ENCODE measurements at regions not wholly inside any gene's neighbourhood (a gene's known extent, or its start where the extent isn't known, plus 50 kb on each side); places are given as distances from the start of the nearest gene placed in this dataset.

DNA sequence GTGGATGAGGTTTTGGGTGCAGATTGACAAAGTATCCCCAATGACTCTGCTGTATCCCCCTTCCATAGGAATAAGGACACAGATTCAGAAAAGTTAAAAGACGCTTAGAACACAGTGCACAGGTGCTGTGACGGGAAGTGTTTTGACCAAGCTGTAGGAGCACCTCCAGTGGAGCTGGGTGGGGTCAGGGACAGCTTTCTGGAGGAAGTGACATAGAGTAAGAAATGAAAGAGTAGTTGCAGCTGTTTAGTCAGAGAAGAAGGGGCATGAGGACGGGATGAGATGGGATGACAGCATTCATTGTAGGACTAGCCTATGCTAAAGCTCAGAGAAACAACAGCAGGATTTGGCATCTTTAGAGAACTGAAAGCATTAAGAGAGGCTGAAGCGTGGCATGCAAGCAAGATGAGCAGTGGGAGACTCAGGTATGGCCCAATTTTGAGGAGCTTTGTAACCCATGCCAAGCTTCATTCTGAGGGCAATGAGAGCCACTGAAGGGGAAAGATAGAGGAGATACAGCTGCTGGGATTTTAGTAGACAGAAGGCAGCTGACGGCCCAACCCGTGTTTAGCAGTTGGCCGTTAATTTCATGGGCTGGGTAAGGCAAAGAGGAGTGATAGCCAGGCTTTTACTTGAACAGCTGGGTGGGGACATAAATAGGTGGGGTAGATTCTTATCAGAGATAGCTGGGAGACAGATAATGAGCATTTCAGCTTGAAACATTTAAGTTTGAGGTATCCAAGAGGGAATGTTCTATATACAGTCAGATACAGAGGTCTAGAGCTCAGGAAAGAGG is 131.8 kb upstream of the KRAS start:
- no peaks in the 10 kb centered on the region for H3K36me3 ChIP-seq
- H3K4me1 ChIP-seq = peaks cover 12% of the 10 kb centered on the region
- intact Hi-C loops (cut with micrococcal nuclease) = no loop called here
- H3K27ac ChIP-seq (replicated peaks) = no peak overlapping the region
- no peak overlapping the region for H3K4me3 ChIP-seq
- TF ChIP-seq, protein P1, sequence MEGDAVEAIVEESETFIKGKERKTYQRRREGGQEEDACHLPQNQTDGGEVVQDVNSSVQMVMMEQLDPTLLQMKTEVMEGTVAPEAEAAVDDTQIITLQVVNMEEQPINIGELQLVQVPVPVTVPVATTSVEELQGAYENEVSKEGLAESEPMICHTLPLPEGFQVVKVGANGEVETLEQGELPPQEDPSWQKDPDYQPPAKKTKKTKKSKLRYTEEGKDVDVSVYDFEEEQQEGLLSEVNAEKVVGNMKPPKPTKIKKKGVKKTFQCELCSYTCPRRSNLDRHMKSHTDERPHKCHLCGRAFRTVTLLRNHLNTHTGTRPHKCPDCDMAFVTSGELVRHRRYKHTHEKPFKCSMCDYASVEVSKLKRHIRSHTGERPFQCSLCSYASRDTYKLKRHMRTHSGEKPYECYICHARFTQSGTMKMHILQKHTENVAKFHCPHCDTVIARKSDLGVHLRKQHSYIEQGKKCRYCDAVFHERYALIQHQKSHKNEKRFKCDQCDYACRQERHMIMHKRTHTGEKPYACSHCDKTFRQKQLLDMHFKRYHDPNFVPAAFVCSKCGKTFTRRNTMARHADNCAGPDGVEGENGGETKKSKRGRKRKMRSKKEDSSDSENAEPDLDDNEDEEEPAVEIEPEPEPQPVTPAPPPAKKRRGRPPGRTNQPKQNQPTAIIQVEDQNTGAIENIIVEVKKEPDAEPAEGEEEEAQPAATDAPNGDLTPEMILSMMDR (IDR thresholded peaks at IDR 0.05; ENCODE audit: borderline replicate concordance) = no peak
- H3K9me3 ChIP-seq (replicated peaks) = no peaks in the 10 kb centered on the region
- DNase-seq = no peak
- no peaks in the 10 kb centered on the region for H3K27me3 ChIP-seq (ENCODE audit: low read depth)

DNA sequence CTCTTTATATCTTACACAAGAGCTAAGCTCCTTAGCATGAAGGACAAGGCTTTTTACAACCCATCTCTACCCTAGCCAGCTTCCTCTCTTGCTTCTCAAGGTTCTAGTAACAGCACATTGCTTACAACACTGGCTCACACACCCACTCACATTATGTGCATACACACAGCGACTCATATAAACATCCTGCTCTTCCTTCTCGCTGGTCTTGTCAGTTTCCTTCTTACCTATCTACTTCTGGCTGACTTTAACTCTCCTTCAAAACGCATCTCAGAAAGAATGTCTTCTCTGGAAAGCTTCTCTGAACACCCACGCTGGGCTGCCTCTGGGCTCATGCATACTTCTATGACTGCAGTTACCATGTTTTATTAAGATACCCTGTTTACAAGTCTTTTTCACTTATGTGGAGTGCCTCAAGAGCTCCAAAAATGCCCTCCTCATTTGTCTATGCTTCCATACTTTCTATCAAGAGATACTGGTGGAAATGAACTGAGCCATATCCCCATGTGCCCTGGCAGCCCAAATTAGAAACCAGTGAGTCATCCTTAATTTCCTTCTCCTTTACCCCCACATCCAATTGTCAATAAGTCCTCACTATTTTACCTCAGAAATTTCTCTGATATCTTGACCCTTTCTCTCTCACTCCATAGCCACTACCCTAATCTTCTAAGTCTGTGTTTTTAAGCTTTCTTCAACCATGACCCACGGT is 126.9 kb upstream of the KRAS start:
- Histone ChIP-seq H3K4me1 (no peaks in the 10 kb centered on the region), H3K36me3 (no peaks in the 10 kb centered on the region), H3K27me3 (ENCODE audit: low read depth) (no peaks in the 10 kb centered on the region), H3K27ac (replicated peaks) (no peak overlapping the region), H3K4me3 (no peak overlapping the region), H3K9me3 (replicated peaks) (no peaks in the 10 kb centered on the region)
- TF ChIP-seq, protein P1 (IDR thresholded peaks at IDR 0.05; ENCODE audit: borderline replicate concordance) = no peak
- intact Hi-C loops (cut with micrococcal nuclease) = no loop called here
- DNase-seq = no peak

DNA sequence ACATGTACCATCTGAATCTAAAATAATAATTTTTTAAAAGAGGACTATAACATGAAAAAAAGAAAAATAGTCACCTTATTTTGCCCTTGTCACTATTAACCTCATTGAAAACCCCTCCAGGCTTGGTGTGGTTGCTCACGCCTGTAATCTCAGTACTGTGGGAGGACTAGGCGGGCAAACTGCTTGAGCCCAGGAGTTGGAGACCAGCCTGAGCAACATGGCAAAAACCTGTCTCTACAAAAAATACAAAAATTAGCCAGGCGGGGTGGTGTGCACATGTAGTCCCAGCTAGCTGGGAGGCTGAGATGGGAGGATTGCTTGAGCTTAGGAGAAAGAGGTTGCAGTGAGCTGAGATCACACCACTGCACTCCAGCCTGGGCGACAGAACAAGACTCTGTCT is 126.3 kb upstream of the KRAS start:
- no peaks in the 10 kb centered on the region for H3K9me3 ChIP-seq (replicated peaks)
- H3K27me3 ChIP-seq (ENCODE audit: low read depth) = no peaks in the 10 kb centered on the region
- TF ChIP-seq, protein P1 (IDR thresholded peaks at IDR 0.05; ENCODE audit: borderline replicate concordance) = no peak
- no peak overlapping the region for H3K27ac ChIP-seq (replicated peaks)
- H3K36me3 ChIP-seq = no peaks in the 10 kb centered on the region
- no peak overlapping the region for H3K4me3 ChIP-seq
- DNase-seq = no peak
- no peaks in the 10 kb centered on the region for H3K4me1 ChIP-seq
- intact Hi-C loops (cut with micrococcal nuclease) = no loop called here

DNA sequence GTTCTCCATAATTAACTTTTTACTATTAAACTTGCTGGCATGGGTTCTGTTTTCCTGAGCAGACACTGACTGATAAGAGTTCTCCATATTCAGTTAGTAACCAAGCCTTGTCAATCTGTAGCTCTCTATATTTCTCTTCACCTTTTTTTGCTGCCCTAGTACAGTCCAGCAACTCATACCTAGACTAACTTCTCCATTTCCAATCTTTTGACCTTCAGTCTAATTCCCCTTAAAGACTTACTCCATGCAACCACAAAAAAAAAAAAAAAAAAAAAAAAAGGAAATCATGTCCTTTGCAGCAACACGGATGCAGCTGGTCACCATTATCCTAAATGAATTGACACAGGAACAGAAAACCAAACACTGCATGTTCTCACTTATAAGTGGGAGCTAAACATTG is 125.7 kb upstream of the KRAS start:
- TF ChIP-seq, protein P1 (IDR thresholded peaks at IDR 0.05; ENCODE audit: borderline replicate concordance) = no peak
- Histone ChIP-seq H3K4me3 (no peak overlapping the region), H3K9me3 (replicated peaks) (no peaks in the 10 kb centered on the region), H3K36me3 (no peaks in the 10 kb centered on the region), H3K27ac (replicated peaks) (no peak overlapping the region), H3K27me3 (ENCODE audit: low read depth) (no peaks in the 10 kb centered on the region), H3K4me1 (no peaks in the 10 kb centered on the region)
- no peak for DNase-seq
- intact Hi-C loops (cut with micrococcal nuclease) = no loop called here

DNA sequence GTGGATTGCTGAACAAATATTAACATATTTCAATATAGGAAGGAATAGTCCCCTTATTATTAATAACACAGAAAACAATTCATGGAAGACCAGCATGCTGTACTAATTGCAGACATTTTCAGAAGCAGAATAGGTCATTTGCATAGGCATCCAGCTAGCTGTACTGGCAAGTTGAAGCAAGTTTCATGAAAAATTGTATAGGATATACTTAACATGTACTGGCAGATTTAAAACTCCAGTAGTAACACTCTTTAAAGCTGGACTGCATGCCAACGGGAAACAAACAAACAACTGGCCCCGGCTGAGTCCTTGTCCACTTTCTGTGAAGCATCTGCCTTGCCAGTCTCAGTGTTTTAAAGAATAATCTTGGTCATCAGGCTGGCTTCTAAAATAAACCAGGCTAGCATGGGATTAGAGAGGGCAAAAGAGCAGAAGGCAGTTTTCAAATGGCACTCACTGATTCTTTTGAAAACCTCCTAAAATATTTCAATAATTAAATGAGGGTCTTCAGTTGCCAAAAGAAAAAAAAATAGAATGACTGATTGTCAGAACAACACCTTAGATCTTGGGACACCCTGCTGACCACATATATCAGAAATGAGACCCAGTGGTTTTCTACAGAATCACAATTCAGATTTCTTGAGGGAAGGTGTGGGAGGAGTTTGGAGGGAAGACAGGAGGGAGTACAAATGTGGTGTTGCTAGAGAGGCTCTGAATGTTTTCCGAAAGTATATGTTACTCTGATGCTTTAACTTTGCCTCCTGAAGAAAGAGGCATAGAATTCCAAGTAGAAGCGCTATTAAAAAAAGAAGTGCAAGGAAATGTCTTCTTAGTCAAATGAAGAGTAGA is 122.5 kb upstream of the KRAS start:
- Histone ChIP-seq H3K4me3 (no peak overlapping the region), H3K4me1 (no peaks in the 10 kb centered on the region), H3K27ac (replicated peaks) (no peak overlapping the region), H3K27me3 (ENCODE audit: low read depth) (no peaks in the 10 kb centered on the region), H3K9me3 (replicated peaks) (no peaks in the 10 kb centered on the region), H3K36me3 (no peaks in the 10 kb centered on the region)
- TF ChIP-seq, protein P1 (IDR thresholded peaks at IDR 0.05; ENCODE audit: borderline replicate concordance) = no peak
- intact Hi-C loops (cut with micrococcal nuclease) = no loop called here
- DNase-seq = no peak
